OCI-LY7 (cell line): ENCODE measurements at regions not wholly inside any gene's neighbourhood (a gene's known extent, or its start where the extent isn't known, plus 50 kb on each side); places are given as distances from the start of the nearest gene placed in this dataset.

Experiments
- EZH2phosphoT487 ChIP-seq: fragments of 200-600 bp; sonication (generic); IDR thresholded peaks from 2 replicates; pipeline ENCODE4 v1.6.1; 2018; ENCODE audit warnings: low read depth, borderline replicate concordance, mild to moderate bottlenecking, mixed run types, antibody characterized with exemption, low read length, moderate library complexity, mixed read lengths
- TF ChIP-seq, protein P1 (sequence below): fragments of 200-600 bp; sonication (generic); conservative IDR thresholded peaks from 2 replicates; pipeline ENCODE4 v1.5.1; 2014; ENCODE audit warnings: mild to moderate bottlenecking, antibody characterized with exemption, low read length, moderate library complexity, mixed read lengths

DNA sequence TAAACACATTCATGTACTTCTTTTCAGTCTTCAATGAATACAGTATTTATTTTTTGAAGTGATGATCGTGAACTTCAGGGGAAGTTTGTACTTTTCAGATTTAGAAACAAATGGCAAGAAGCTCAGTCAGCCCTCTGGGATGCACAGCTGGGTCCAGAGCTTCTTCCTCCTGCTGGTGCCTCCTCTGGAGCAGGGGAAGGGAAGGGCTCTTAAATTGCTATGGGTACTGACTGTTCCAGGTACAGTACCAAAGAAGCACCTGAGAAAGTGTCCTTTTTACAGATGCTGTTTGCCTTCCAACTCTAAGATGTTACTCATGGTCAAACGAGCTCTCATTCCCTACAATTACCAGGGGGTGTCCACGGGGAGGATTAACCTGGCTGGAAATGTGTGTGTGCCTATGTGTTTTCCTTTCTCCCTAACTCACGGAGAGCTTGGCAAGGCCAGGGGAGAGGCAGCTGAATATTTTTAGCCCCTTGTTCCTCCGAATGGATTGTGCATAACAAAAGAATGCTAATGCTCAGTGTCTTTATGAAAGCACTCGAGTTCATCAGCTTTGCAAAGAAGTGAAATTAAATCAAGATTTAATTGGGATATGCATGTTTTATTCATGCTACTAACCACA lies 313.7 kb upstream of the CADM1 start:
- TF ChIP-seq, protein P1, sequence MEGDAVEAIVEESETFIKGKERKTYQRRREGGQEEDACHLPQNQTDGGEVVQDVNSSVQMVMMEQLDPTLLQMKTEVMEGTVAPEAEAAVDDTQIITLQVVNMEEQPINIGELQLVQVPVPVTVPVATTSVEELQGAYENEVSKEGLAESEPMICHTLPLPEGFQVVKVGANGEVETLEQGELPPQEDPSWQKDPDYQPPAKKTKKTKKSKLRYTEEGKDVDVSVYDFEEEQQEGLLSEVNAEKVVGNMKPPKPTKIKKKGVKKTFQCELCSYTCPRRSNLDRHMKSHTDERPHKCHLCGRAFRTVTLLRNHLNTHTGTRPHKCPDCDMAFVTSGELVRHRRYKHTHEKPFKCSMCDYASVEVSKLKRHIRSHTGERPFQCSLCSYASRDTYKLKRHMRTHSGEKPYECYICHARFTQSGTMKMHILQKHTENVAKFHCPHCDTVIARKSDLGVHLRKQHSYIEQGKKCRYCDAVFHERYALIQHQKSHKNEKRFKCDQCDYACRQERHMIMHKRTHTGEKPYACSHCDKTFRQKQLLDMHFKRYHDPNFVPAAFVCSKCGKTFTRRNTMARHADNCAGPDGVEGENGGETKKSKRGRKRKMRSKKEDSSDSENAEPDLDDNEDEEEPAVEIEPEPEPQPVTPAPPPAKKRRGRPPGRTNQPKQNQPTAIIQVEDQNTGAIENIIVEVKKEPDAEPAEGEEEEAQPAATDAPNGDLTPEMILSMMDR: no peak
- TF ChIP-seq EZH2phosphoT487: no peak
